RWPE2 (cell line): ENCODE measurements at regions not wholly inside any gene's neighbourhood (a gene's known extent, or its start where the extent isn't known, plus 50 kb on each side); places are given as distances from the start of the nearest gene placed in this dataset.

Source experiments
- ATAC-seq: fragments of 200-7000 bp; cut with Tn5 transposase; 3 replicates; pipeline ENCODE4 v1.9.1; 2021; ENCODE audit warnings: low read depth
- DNase-seq: peaks from one replicate; pipeline ENCODE4 v3.0.0-alpha.2; 2020; ENCODE audit warnings: low spot score
- H3K27ac ChIP-seq: fragments of 450-650 bp; 2 replicates; pipeline ENCODE4 v1.5.1; 2017; ENCODE audit warnings: mild to moderate bottlenecking; ENCODE audit not compliant: poor library complexity, severe bottlenecking
- H3K27me3 ChIP-seq: fragments of 250-450 bp; sonication (Bioruptor Pico); 2 replicates; pipeline ENCODE4 v1.5.1; 2021; ENCODE audit warnings: mild to moderate bottlenecking, moderate library complexity; ENCODE audit not compliant: insufficient read depth, poor library complexity, severe bottlenecking
- H3K36me3 ChIP-seq: fragments of 250-450 bp; sonication (Bioruptor Pico); 2 replicates; pipeline ENCODE4 v1.5.1; 2020; ENCODE audit warnings: low read depth, mild to moderate bottlenecking, moderate library complexity
- H3K4me1 ChIP-seq: fragments of 250-450 bp; sonication (Bioruptor Pico); 2 replicates; pipeline ENCODE4 v1.5.1; 2021; ENCODE audit warnings: mild to moderate bottlenecking, moderate library complexity; ENCODE audit not compliant: insufficient read depth, poor library complexity, severe bottlenecking
- H3K4me3 ChIP-seq: fragments of 250-450 bp; sonication (Bioruptor Pico); 2 replicates; pipeline ENCODE4 v1.5.1; 2021; ENCODE audit warnings: mild to moderate bottlenecking, moderate library complexity; ENCODE audit not compliant: severe bottlenecking
- H3K9me3 ChIP-seq: fragments of 250-450 bp; sonication (Bioruptor Pico); 2 replicates; pipeline ENCODE4 v1.5.1; 2021; ENCODE audit warnings: mild to moderate bottlenecking, moderate library complexity; ENCODE audit not compliant: severe bottlenecking
- CTCF ChIP-seq: fragments of 450-650 bp; IDR thresholded peaks from one replicate; pipeline ENCODE4 v1.5.1; 2017; ENCODE audit warnings: mild to moderate bottlenecking, moderate library complexity; ENCODE audit not compliant: poor library complexity, severe bottlenecking

DNA sequence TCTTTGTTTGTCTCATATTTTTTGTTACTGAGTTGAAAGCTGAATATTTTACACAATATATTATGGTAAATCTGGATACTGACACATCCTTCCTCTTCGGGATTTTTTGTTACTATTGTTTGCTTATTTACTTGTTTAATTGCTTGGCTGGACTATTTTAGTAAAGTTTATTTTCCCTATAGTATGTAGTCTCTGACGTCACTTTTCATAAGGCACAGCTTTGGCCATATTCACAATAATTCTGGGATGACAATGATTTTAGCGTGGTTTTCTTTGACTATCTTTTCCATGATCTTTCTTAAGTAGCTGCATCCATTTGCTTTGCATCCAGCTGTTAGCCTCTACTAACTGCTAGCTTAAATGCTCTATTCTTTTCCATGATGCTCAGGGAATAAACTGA is 552.4 kb downstream of the VGLL3 start:
- no peak for TF ChIP-seq CTCF

GRCh38 chr3:86427343-86427742 is 563.6 kb downstream of the VGLL3 start:
- ATAC-seq: no peak
- Histone ChIP-seq H3K4me3 (no peak overlapping the region), H3K9me3 (no peaks in the 10 kb centered on the region), H3K27me3 (peaks cover 3% of the 10 kb centered on the region), H3K4me1 (no peaks in the 10 kb centered on the region), H3K36me3 (no peaks in the 10 kb centered on the region), H3K27ac (no peak overlapping the region)
- no peak for TF ChIP-seq CTCF
- DNase-seq: no peak

More for the DNA sequence above, 552.4 kb downstream of the VGLL3 start:
- ATAC-seq (no peak), DNase-seq (no peak)
- Histone ChIP-seq H3K4me3 (no peak overlapping the region), H3K4me1 (no peaks in the 10 kb centered on the region), H3K36me3 (no peaks in the 10 kb centered on the region), H3K27ac (no peak overlapping the region), H3K9me3 (no peaks in the 10 kb centered on the region), H3K27me3 (no peaks in the 10 kb centered on the region)

DNA sequence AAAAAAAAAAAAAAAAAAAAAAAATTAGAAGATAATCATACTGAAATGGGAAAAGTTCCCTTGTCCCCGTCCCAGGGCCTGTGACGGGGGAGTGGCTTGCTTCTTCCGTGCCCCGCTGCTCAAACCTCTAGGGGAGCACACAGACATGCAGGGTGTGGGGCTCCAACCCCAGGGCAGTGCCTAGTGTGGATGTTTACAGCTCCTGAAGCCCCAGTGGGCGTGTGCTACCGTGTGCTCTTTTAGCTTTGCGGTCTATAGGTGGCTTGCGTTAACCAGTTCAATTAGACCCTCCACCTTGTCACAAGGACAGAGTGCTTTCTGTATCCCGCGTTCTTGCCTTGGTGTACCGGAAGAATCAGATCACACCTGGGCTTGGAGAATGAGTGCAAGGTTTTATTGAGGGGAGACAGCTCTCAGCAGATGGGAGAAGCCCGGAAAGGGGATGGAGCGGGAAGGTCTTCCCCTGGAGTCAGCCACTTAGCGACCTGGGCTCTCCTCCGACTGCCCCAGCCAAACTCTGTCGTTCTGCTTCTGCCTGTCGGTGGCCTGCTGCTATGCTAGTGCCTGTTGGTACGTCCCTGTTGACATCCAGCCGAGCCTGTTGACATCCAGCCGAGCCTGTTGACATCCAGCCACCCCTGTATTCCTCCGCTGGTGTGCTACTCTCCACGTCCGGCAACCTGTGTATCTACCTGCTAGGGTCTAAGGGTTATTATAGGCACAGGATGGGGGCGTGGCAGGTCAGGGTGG is 569.8 kb downstream of the VGLL3 start:
- Histone ChIP-seq H3K9me3 (no peaks in the 10 kb centered on the region), H3K4me3 (no peak overlapping the region), H3K36me3 (no peaks in the 10 kb centered on the region), H3K27ac (no peak overlapping the region), H3K4me1 (peaks cover 4% of the 10 kb centered on the region), H3K27me3 (no peaks in the 10 kb centered on the region)
- ATAC-seq (no peak), DNase-seq (no peak)
- no peak for TF ChIP-seq CTCF

GRCh38 chr3:86418861-86419260 is 572.1 kb downstream of the VGLL3 start:
- Histone ChIP-seq H3K9me3 (no peaks in the 10 kb centered on the region), H3K27me3 (no peaks in the 10 kb centered on the region), H3K27ac (no peak overlapping the region), H3K4me3 (no peak overlapping the region), H3K36me3 (no peaks in the 10 kb centered on the region), H3K4me1 (peaks cover 8% of the 10 kb centered on the region)
- no peak for TF ChIP-seq CTCF
- ATAC-seq (no peak), DNase-seq (no peak)

DNA sequence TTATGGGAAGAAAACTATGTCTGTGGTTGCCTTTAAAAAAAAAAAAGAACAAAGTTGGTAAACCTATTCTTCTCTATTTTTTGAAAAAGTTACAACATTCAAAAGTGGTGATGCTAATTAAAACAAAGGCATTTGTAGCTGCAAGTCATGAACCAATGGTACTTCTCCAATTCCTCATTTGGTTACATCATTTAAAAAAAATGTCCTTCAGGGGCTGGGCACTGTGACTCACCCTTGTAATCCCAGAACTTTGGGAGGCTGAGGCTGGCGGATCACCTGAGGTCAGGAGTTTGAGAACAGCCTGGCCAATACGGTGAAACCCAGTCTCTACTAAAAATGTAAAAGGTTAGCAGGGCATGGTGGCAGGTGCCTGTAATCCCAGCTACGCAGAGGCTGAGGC is 574.6 kb downstream of the VGLL3 start:
- TF ChIP-seq CTCF: no peak
- ATAC-seq (peak; percentile 59; the same call in 2 of the 3 replicates), DNase-seq (no peak)
- Histone ChIP-seq H3K4me3 (no peak overlapping the region), H3K36me3 (no peaks in the 10 kb centered on the region), H3K27me3 (no peaks in the 10 kb centered on the region), H3K9me3 (no peaks in the 10 kb centered on the region), H3K4me1 (peaks cover 14% of the 10 kb centered on the region), H3K27ac (no peak overlapping the region)
